ENCODE measurements at regions not wholly inside any gene's neighbourhood (a gene's known extent, or its start where the extent isn't known, plus 50 kb on each side); places are given as distances from the start of the nearest gene placed in this dataset.

GRCh38 chr2:51971136-51971535, 939.2 kb upstream of the NRXN1 start:
- Histone ChIP-seq H3K9me3 (ENCODE audit: control insufficient read depth, low read depth, low read length) (no peaks in the 10 kb centered on the region), H3K27ac (ENCODE audit: low read length) (no peak overlapping the region), H3K4me3 (ENCODE audit: low read length) (no peak overlapping the region), H3K9ac (ENCODE audit: low read length) (no peak overlapping the region), H3K36me3 (ENCODE audit: control insufficient read depth, low read depth, low read length) (no peaks in the 10 kb centered on the region), H3K4me1 (ENCODE audit: control insufficient read depth, low read depth, low read length) (no peaks in the 10 kb centered on the region), H3K27me3 (ENCODE audit: control insufficient read depth, insufficient read depth, low read length) (no peaks in the 10 kb centered on the region)

GRCh38 chr2:51969347-51969746, 937.4 kb upstream of the NRXN1 start:
- H3K27me3 ChIP-seq (ENCODE audit: control insufficient read depth, insufficient read depth, low read length), result no peaks in the 10 kb centered on the region
- H3K4me1 ChIP-seq (ENCODE audit: control insufficient read depth, low read depth, low read length), result no peaks in the 10 kb centered on the region
- no peak overlapping the region for H3K4me3 ChIP-seq (ENCODE audit: low read length)
- no peak overlapping the region for H3K9ac ChIP-seq (ENCODE audit: low read length)
- no peak overlapping the region for H3K27ac ChIP-seq (ENCODE audit: low read length)
- H3K9me3 ChIP-seq (ENCODE audit: control insufficient read depth, low read depth, low read length), result no peaks in the 10 kb centered on the region
- no peaks in the 10 kb centered on the region for H3K36me3 ChIP-seq (ENCODE audit: control insufficient read depth, low read depth, low read length)

GRCh38 chr2:51960841-51961335, 929.0 kb upstream of the NRXN1 start:
- Histone ChIP-seq H3K27me3 (ENCODE audit: control insufficient read depth, insufficient read depth, low read length) (no peaks in the 10 kb centered on the region), H3K9me3 (ENCODE audit: control insufficient read depth, low read depth, low read length) (no peaks in the 10 kb centered on the region), H3K27ac (ENCODE audit: low read length) (no peak overlapping the region), H3K4me1 (ENCODE audit: control insufficient read depth, low read depth, low read length) (no peaks in the 10 kb centered on the region), H3K9ac (ENCODE audit: low read length) (no peak overlapping the region), H3K36me3 (ENCODE audit: control insufficient read depth, low read depth, low read length) (no peaks in the 10 kb centered on the region), H3K4me3 (ENCODE audit: low read length) (no peak overlapping the region)

GRCh38 chr2:51960281-51960680, 928.3 kb upstream of the NRXN1 start:
- H3K9me3 ChIP-seq (ENCODE audit: control insufficient read depth, low read depth, low read length), result no peaks in the 10 kb centered on the region
- no peaks in the 10 kb centered on the region for H3K4me1 ChIP-seq (ENCODE audit: control insufficient read depth, low read depth, low read length)
- no peak overlapping the region for H3K9ac ChIP-seq (ENCODE audit: low read length)
- H3K4me3 ChIP-seq (ENCODE audit: low read length), result no peak overlapping the region
- no peaks in the 10 kb centered on the region for H3K36me3 ChIP-seq (ENCODE audit: control insufficient read depth, low read depth, low read length)
- H3K27me3 ChIP-seq (ENCODE audit: control insufficient read depth, insufficient read depth, low read length), result no peaks in the 10 kb centered on the region
- H3K27ac ChIP-seq (ENCODE audit: low read length), result no peak overlapping the region

GRCh38 chr2:51959696-51960095, 927.8 kb upstream of the NRXN1 start:
- Histone ChIP-seq H3K36me3 (ENCODE audit: control insufficient read depth, low read depth, low read length) (no peaks in the 10 kb centered on the region), H3K27me3 (ENCODE audit: control insufficient read depth, insufficient read depth, low read length) (no peaks in the 10 kb centered on the region), H3K9me3 (ENCODE audit: control insufficient read depth, low read depth, low read length) (no peaks in the 10 kb centered on the region), H3K4me1 (ENCODE audit: control insufficient read depth, low read depth, low read length) (no peaks in the 10 kb centered on the region), H3K4me3 (ENCODE audit: low read length) (no peak overlapping the region), H3K9ac (ENCODE audit: low read length) (no peak overlapping the region), H3K27ac (ENCODE audit: low read length) (no peak overlapping the region)

GRCh38 chr2:51953931-51954330, 922.0 kb upstream of the NRXN1 start:
- Histone ChIP-seq H3K36me3 (ENCODE audit: control insufficient read depth, low read depth, low read length) (no peaks in the 10 kb centered on the region), H3K27ac (ENCODE audit: low read length) (no peak overlapping the region), H3K9ac (ENCODE audit: low read length) (no peak overlapping the region), H3K4me1 (ENCODE audit: control insufficient read depth, low read depth, low read length) (no peaks in the 10 kb centered on the region), H3K4me3 (ENCODE audit: low read length) (no peak overlapping the region), H3K9me3 (ENCODE audit: control insufficient read depth, low read depth, low read length) (peaks cover 14% of the 10 kb centered on the region), H3K27me3 (ENCODE audit: control insufficient read depth, insufficient read depth, low read length) (no peaks in the 10 kb centered on the region)

GRCh38 chr2:51921076-51921475, 889.1 kb upstream of the NRXN1 start:
- Histone ChIP-seq H3K36me3 (ENCODE audit: control insufficient read depth, low read depth, low read length) (no peaks in the 10 kb centered on the region), H3K4me3 (ENCODE audit: low read length) (no peak overlapping the region), H3K9ac (ENCODE audit: low read length) (no peak overlapping the region), H3K4me1 (ENCODE audit: control insufficient read depth, low read depth, low read length) (no peaks in the 10 kb centered on the region), H3K27ac (ENCODE audit: low read length) (no peak overlapping the region), H3K9me3 (ENCODE audit: control insufficient read depth, low read depth, low read length) (no peaks in the 10 kb centered on the region), H3K27me3 (ENCODE audit: control insufficient read depth, insufficient read depth, low read length) (no peaks in the 10 kb centered on the region)

GRCh38 chr2:51920509-51920908, 888.6 kb upstream of the NRXN1 start:
- Histone ChIP-seq H3K4me1 (ENCODE audit: control insufficient read depth, low read depth, low read length) (no peaks in the 10 kb centered on the region), H3K36me3 (ENCODE audit: control insufficient read depth, low read depth, low read length) (no peaks in the 10 kb centered on the region), H3K27me3 (ENCODE audit: control insufficient read depth, insufficient read depth, low read length) (no peaks in the 10 kb centered on the region), H3K27ac (ENCODE audit: low read length) (no peak overlapping the region), H3K4me3 (ENCODE audit: low read length) (no peak overlapping the region), H3K9me3 (ENCODE audit: control insufficient read depth, low read depth, low read length) (no peaks in the 10 kb centered on the region), H3K9ac (ENCODE audit: low read length) (no peak overlapping the region)

- H3K27me3 ChIP-seq (ENCODE audit: control insufficient read depth, insufficient read depth, low read length), result no peaks in the 10 kb centered on the region
- H3K27ac ChIP-seq (ENCODE audit: low read length), result no peak overlapping the region
- H3K4me3 ChIP-seq (ENCODE audit: low read length), result no peak overlapping the region
- no peaks in the 10 kb centered on the region for H3K36me3 ChIP-seq (ENCODE audit: control insufficient read depth, low read depth, low read length)
- no peak overlapping the region for H3K9ac ChIP-seq (ENCODE audit: low read length)
- H3K9me3 ChIP-seq (ENCODE audit: control insufficient read depth, low read depth, low read length), result no peaks in the 10 kb centered on the region
- no peaks in the 10 kb centered on the region for H3K4me1 ChIP-seq (ENCODE audit: control insufficient read depth, low read depth, low read length)
Observed at GRCh38 chr2:51919395-51919794, 887.5 kb upstream of the NRXN1 start.

- H3K9ac ChIP-seq (ENCODE audit: low read length), result no peak overlapping the region
- H3K9me3 ChIP-seq (ENCODE audit: control insufficient read depth, low read depth, low read length), result no peaks in the 10 kb centered on the region
- H3K4me1 ChIP-seq (ENCODE audit: control insufficient read depth, low read depth, low read length), result no peaks in the 10 kb centered on the region
- H3K36me3 ChIP-seq (ENCODE audit: control insufficient read depth, low read depth, low read length), result no peaks in the 10 kb centered on the region
- H3K27ac ChIP-seq (ENCODE audit: low read length), result no peak overlapping the region
- H3K4me3 ChIP-seq (ENCODE audit: low read length), result no peak overlapping the region
- H3K27me3 ChIP-seq (ENCODE audit: control insufficient read depth, insufficient read depth, low read length), result no peaks in the 10 kb centered on the region
Observed at GRCh38 chr2:51918113-51918512, 886.2 kb upstream of the NRXN1 start.

GRCh38 chr2:51903728-51904127, 871.8 kb upstream of the NRXN1 start:
- H3K36me3 ChIP-seq (ENCODE audit: control insufficient read depth, low read depth, low read length), result no peaks in the 10 kb centered on the region
- H3K4me1 ChIP-seq (ENCODE audit: control insufficient read depth, low read depth, low read length), result no peaks in the 10 kb centered on the region
- no peak overlapping the region for H3K27ac ChIP-seq (ENCODE audit: low read length)
- H3K9ac ChIP-seq (ENCODE audit: low read length), result no peak overlapping the region
- no peaks in the 10 kb centered on the region for H3K27me3 ChIP-seq (ENCODE audit: control insufficient read depth, insufficient read depth, low read length)
- no peak overlapping the region for H3K4me3 ChIP-seq (ENCODE audit: low read length)
- no peaks in the 10 kb centered on the region for H3K9me3 ChIP-seq (ENCODE audit: control insufficient read depth, low read depth, low read length)

- Histone ChIP-seq H3K36me3 (ENCODE audit: control insufficient read depth, low read depth, low read length) (no peaks in the 10 kb centered on the region), H3K4me1 (ENCODE audit: control insufficient read depth, low read depth, low read length) (no peaks in the 10 kb centered on the region), H3K27me3 (ENCODE audit: control insufficient read depth, insufficient read depth, low read length) (no peaks in the 10 kb centered on the region), H3K27ac (ENCODE audit: low read length) (no peak overlapping the region), H3K4me3 (ENCODE audit: low read length) (no peak overlapping the region), H3K9ac (ENCODE audit: low read length) (no peak overlapping the region), H3K9me3 (ENCODE audit: control insufficient read depth, low read depth, low read length) (no peaks in the 10 kb centered on the region)
Observed at GRCh38 chr2:51899643-51900042, 867.7 kb upstream of the NRXN1 start.
